NCI-H1694 treated with DMSO at 0.1 percent for 48 hours (cell line): ENCODE measurements at regions not wholly inside any gene's neighbourhood (a gene's known extent, or its start where the extent isn't known, plus 50 kb on each side); places are given as distances from the start of the nearest gene placed in this dataset.
"Not testable (repeated sequence)": the region's sequence is repeated elsewhere in the genome, so short reads cannot be mapped to it uniquely, and the experiment has no call there.

Source experiments
- DNase-seq: peaks from one replicate; lab custom pipeline; 2025; lab: John Stamatoyannopoulos, UW

GRCh38 chr7:81222692-81223091 lies 303.8 kb upstream of the SEMA3C start:
- not testable (repeated sequence) for DNase-seq

- DNase-seq: no peak
Measured at GRCh38 chr7:81221527-81222217, 302.8 kb upstream of the SEMA3C start.

GRCh38 chr7:81218480-81219106 lies 299.7 kb upstream of the SEMA3C start:
- DNase-seq: no peak

- no peak for DNase-seq
Measured at GRCh38 chr7:81213394-81213793, 294.5 kb upstream of the SEMA3C start.

- no peak for DNase-seq
Measured at GRCh38 chr7:81211934-81212320, 293.1 kb upstream of the SEMA3C start.

GRCh38 chr7:81211204-81211933 lies 292.5 kb upstream of the SEMA3C start:
- DNase-seq: no peak

- no peak for DNase-seq
Measured at GRCh38 chr7:81210137-81211064, 291.6 kb upstream of the SEMA3C start.

- no peak for DNase-seq
Measured at GRCh38 chr7:81209059-81209458, 290.2 kb upstream of the SEMA3C start.

GRCh38 chr7:81207801-81208200 lies 288.9 kb upstream of the SEMA3C start:
- no peak for DNase-seq

GRCh38 chr7:81206667-81207360 lies 288.0 kb upstream of the SEMA3C start:
- no peak for DNase-seq

- DNase-seq: no peak
Measured at GRCh38 chr7:81206217-81206616, 287.4 kb upstream of the SEMA3C start.

- DNase-seq: no peak
Measured at GRCh38 chr7:81201188-81201587, 282.3 kb upstream of the SEMA3C start.

GRCh38 chr7:81198766-81199165 lies 279.9 kb upstream of the SEMA3C start:
- DNase-seq: no peak

- DNase-seq: no peak
Measured at GRCh38 chr7:81197266-81197665, 278.4 kb upstream of the SEMA3C start.

GRCh38 chr7:81195033-81195432 lies 276.2 kb upstream of the SEMA3C start:
- no peak for DNase-seq

- DNase-seq: no peak
Measured at GRCh38 chr7:81190997-81191768, 272.3 kb upstream of the SEMA3C start.

- DNase-seq: no peak
Measured at GRCh38 chr7:81187753-81188152, 268.9 kb upstream of the SEMA3C start.

- no peak for DNase-seq
Measured at GRCh38 chr7:81186691-81187090, 267.8 kb upstream of the SEMA3C start.

- no peak for DNase-seq
Measured at GRCh38 chr7:81185072-81185471, 266.2 kb upstream of the SEMA3C start.

- no peak for DNase-seq
Measured at GRCh38 chr7:81183326-81183725, 264.5 kb upstream of the SEMA3C start.

GRCh38 chr7:81182056-81182455 lies 263.2 kb upstream of the SEMA3C start:
- not testable (repeated sequence) for DNase-seq
